CD4-positive, alpha-beta T cell (primary cell): ENCODE measurements at regions not wholly inside any gene's neighbourhood (a gene's known extent, or its start where the extent isn't known, plus 50 kb on each side); places are given as distances from the start of the nearest gene placed in this dataset.

Experiments used
- ATAC-seq: fragments of 200-7000 bp; cut with Tn5 transposase; one replicate; pipeline ENCODE4 v1.10.0; 2022; ENCODE audit warnings: mild to moderate bottlenecking; ENCODE audit not compliant: poor library complexity
- CTCF ChIA-PET: fragments of 350-600 bp; sonication (Branson Sonifier 250); formaldehyde crosslinking; loops from one replicate; lab custom pipeline; 2021; ENCODE audit warnings: antibody characterized with exemption, inconsistent platforms; lab: Charles Lee
- POLR2A ChIA-PET: fragments of 350-600 bp; sonication (Branson Sonifier 250); formaldehyde crosslinking; loops from one replicate; lab custom pipeline; 2021; ENCODE audit warnings: antibody characterized with exemption, inconsistent platforms; lab: Charles Lee
- DNase-seq, 14 experiments: peaks; one replicate each; pipeline ENCODE4 v3.0.0-alpha.2; 2013 to 2020; ENCODE audit warnings: mixed read lengths in 2 of 14
- H3K27ac ChIP-seq, 2 donors: one replicate each; pipeline versions ENCODE4 v1.5.1 to v1.7.0; 2013; ENCODE audit warnings: low read length in 2 of 2, low read depth in 1 of 2, mild to moderate bottlenecking in 1 of 2
- H3K27me3 ChIP-seq, 2 experiments: 1 replicate in 1 of 2; 2 replicates in 1 of 2; pipeline versions ENCODE4 v1.6.1 to v1.7.0; 2013; ENCODE audit warnings: low read length in 2 of 2, control low read depth in 1 of 2, mild to moderate bottlenecking in 1 of 2, moderate library complexity in 1 of 2; ENCODE audit not compliant: insufficient read depth in 2 of 2, control insufficient read depth in 1 of 2
- H3K36me3 ChIP-seq: one replicate; pipeline ENCODE4 v1.6.1; 2013; ENCODE audit warnings: low read length, control low read depth; ENCODE audit not compliant: insufficient read depth
- H3K4me1 ChIP-seq: one replicate; pipeline ENCODE4 v1.6.1; 2013; ENCODE audit warnings: low read length, control low read depth; ENCODE audit not compliant: insufficient read depth
- H3K4me3 ChIP-seq: one replicate; pipeline ENCODE4 v1.5.1; 2013; ENCODE audit warnings: mild to moderate bottlenecking, low read length, moderate library complexity
- H3K9me3 ChIP-seq, 2 experiments: 1 replicate in 1 of 2; 2 replicates in 1 of 2; pipeline versions ENCODE4 v1.6.1 to v1.7.0; 2013; ENCODE audit warnings: low read length in 2 of 2, mild to moderate bottlenecking in 2 of 2, control low read depth in 1 of 2, moderate library complexity in 1 of 2; ENCODE audit not compliant: control insufficient read depth in 1 of 2, insufficient read depth in 1 of 2
- H3K27ac Mint-ChIP-seq: one replicate; pipeline ENCODE4 v1.8.0; 2020; ENCODE audit warnings: mixed read lengths
- H3K27me3 Mint-ChIP-seq: one replicate; pipeline ENCODE4 v1.8.0; 2021; ENCODE audit warnings: mixed read lengths
- H3K36me3 Mint-ChIP-seq: one replicate; pipeline ENCODE4 v1.8.0; 2021; ENCODE audit warnings: low read depth, mixed read lengths
- H3K4me1 Mint-ChIP-seq: one replicate; pipeline ENCODE4 v1.8.0; 2021; ENCODE audit warnings: low read depth, mixed read lengths
- H3K4me3 Mint-ChIP-seq: one replicate; pipeline ENCODE4 v1.8.0; 2020; ENCODE audit warnings: mild to moderate bottlenecking, mixed read lengths
- H3K9me3 Mint-ChIP-seq: one replicate; pipeline ENCODE4 v1.8.0; 2020; ENCODE audit warnings: mixed read lengths
- CTCF ChIP-seq: fragments of 200-600 bp; IDR thresholded peaks from one replicate; pipeline ENCODE4 v1.8.0; 2022; ENCODE audit warnings: antibody characterized with exemption, mild to moderate bottlenecking
- intact Hi-C, 2 experiments: fragments of 100-400 bp; cut with DNase I in 1 of 2; cut with micrococcal nuclease in 1 of 2; formaldehyde crosslinking; loops; one replicate each; pipeline versions ENCODE4 v1.15.1 to v1.9.0; 2023 to 2025; cut with DNase I, micrococcal nuclease

- no peaks in the 10 kb centered on the region for H3K36me3 ChIP-seq
- CTCF ChIA-PET = interaction anchor here (1.2 kb wide), 1 partner anchor 116 kb away, joined by 3 read pairs; no protein-coding TSS in a partner anchor
- no peak for TF ChIP-seq CTCF
- H3K27ac ChIP-seq = no peak overlapping the region
- ATAC-seq (no peak), DNase-seq (no peak)
- Mint-ChIP-seq H3K4me3 (no peak overlapping the region), H3K9me3 (no peaks in the 10 kb centered on the region), H3K4me1 (no peaks in the 10 kb centered on the region), H3K27me3 (no peaks in the 10 kb centered on the region), H3K27ac (no peak overlapping the region), H3K36me3 (no peaks in the 10 kb centered on the region)
- intact Hi-C loops = no loop called here
- H3K9me3 ChIP-seq = no peaks in the 10 kb centered on the region
- POLR2A ChIA-PET = no interaction called here
- no peak overlapping the region for H3K4me3 ChIP-seq
- H3K4me1 ChIP-seq = no peaks in the 10 kb centered on the region
- no peaks in the 10 kb centered on the region for H3K27me3 ChIP-seq
These were observed 119.1 kb upstream of the DTNBP1 start for GRCh38 chr6:15781890-15782289.

- Mint-ChIP-seq H3K36me3 (no peaks in the 10 kb centered on the region), H3K4me1 (no peaks in the 10 kb centered on the region), H3K9me3 (no peaks in the 10 kb centered on the region), H3K27ac (no peak overlapping the region), H3K27me3 (no peaks in the 10 kb centered on the region), H3K4me3 (no peak overlapping the region)
- ChIA-PET CTCF (interaction anchor here (1.2 kb wide), 1 partner anchor 116 kb away, joined by 3 read pairs; no protein-coding TSS in a partner anchor), POLR2A (no interaction called here)
- no peak overlapping the region for H3K27ac ChIP-seq
- no peaks in the 10 kb centered on the region for H3K9me3 ChIP-seq
- H3K27me3 ChIP-seq = no peaks in the 10 kb centered on the region
- H3K4me1 ChIP-seq = no peaks in the 10 kb centered on the region
- ATAC-seq = no peak
- no peaks in the 10 kb centered on the region for H3K36me3 ChIP-seq
- DNase-seq = no peak
- intact Hi-C loops = no loop called here
- no peak overlapping the region for H3K4me3 ChIP-seq
- no peak for TF ChIP-seq CTCF
These were observed 118.5 kb upstream of the DTNBP1 start for GRCh38 chr6:15781333-15781732.

GRCh38 chr6:15780437-15780836 is 117.6 kb upstream of the DTNBP1 start:
- Mint-ChIP-seq H3K9me3 (no peaks in the 10 kb centered on the region), H3K36me3 (no peaks in the 10 kb centered on the region), H3K27me3 (no peaks in the 10 kb centered on the region), H3K4me3 (no peak overlapping the region), H3K4me1 (no peaks in the 10 kb centered on the region), H3K27ac (no peak overlapping the region)
- no peaks in the 10 kb centered on the region for H3K9me3 ChIP-seq
- CTCF ChIA-PET = no interaction called here
- intact Hi-C loops = no loop called here
- TF ChIP-seq CTCF = no peak
- DNase-seq = no peak
- no peak for ATAC-seq
- H3K4me1 ChIP-seq = no peaks in the 10 kb centered on the region
- no peak overlapping the region for H3K4me3 ChIP-seq
- no peak overlapping the region for H3K27ac ChIP-seq
- POLR2A ChIA-PET = no interaction called here
- no peaks in the 10 kb centered on the region for H3K36me3 ChIP-seq
- H3K27me3 ChIP-seq = no peaks in the 10 kb centered on the region
